Urinary bladder (tissue), 3 donors: ENCODE measurements at regions not wholly inside any gene's neighbourhood (a gene's known extent, or its start where the extent isn't known, plus 50 kb on each side); places are given as distances from the start of the nearest gene placed in this dataset.
"Not testable (repeated sequence)": the region's sequence is repeated elsewhere in the genome, so short reads cannot be mapped to it uniquely, and the experiment has no call there.

Experiments used
- DNase-seq: peaks from one replicate; pipeline ENCODE4 v3.0.0-alpha.2; 2015; ENCODE audit errors: extremely low spot score
- H3K27ac ChIP-seq: one replicate; pipeline ENCODE4 v1.5.1; 2013; ENCODE audit warnings: low read depth, mild to moderate bottlenecking, moderate library complexity
- H3K36me3 ChIP-seq: one replicate; pipeline ENCODE4 v1.6.1; 2013; ENCODE audit warnings: mild to moderate bottlenecking, moderate library complexity; ENCODE audit not compliant: insufficient read depth
- H3K4me1 ChIP-seq: one replicate; pipeline ENCODE4 v1.6.1; 2013; ENCODE audit warnings: mild to moderate bottlenecking, moderate library complexity; ENCODE audit not compliant: insufficient read depth
- H3K4me3 ChIP-seq: one replicate; pipeline ENCODE4 v1.5.1; 2013; ENCODE audit warnings: low read depth, low read length
- WGBS: extraction: QIAGEN DNeasy Blood & Tissue Kit; methylation state at CpG from one replicate; pipeline ENCODE4 v1.1.7; 2013; 5-methylcytosine and 5-hydroxymethylcytosine counted together
- donor health status: healthy with polysubstance abuse.
- donor health status: healthy.

DNA sequence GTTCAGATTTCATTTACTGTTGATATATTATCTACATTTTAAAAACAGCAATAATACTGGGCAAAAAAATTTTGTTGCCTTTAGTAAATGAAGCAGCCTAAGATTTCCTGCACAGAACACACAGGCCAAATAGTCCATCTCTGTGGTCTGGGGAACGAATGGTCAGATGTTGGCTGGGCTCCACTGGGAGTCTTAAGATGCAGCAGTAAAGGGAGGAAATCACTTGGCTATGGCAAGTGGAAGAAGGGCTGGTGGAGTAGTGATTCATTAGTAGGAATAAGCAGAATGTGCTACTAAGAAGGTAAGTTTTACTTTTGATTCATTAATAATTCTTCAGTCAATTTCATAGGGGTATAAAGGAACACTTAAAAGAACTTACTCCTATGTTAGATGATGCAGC is 91.1 kb upstream of the ARRDC3 start:
- 34% methylated on average over 1 of the region's 1 CpG for WGBS
- H3K27ac ChIP-seq = no peak overlapping the region
- H3K36me3 ChIP-seq = peaks cover 2% of the 10 kb centered on the region
- no peak for DNase-seq
- no peaks in the 10 kb centered on the region for H3K4me1 ChIP-seq
- no peak overlapping the region for H3K4me3 ChIP-seq

DNA sequence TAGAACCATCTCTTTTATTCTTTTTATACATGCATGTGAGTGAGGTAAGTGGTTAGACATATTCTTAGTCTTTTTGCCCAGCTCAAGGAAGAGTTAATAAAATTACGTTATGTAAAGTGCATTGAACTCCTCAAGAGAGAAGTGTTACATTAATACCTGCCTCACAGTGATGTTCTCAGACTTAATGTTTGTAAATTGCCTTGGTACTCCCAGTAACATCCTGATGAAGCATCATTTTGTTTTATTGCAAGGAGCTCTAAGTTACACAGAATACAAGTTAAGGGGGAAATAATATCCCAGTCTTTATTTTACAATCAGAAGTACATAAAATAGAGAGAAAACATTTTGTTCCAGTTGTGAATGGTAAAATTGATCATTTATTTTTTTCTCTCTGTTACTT is 89.5 kb upstream of the ARRDC3 start:
- DNase-seq = no peak

DNA sequence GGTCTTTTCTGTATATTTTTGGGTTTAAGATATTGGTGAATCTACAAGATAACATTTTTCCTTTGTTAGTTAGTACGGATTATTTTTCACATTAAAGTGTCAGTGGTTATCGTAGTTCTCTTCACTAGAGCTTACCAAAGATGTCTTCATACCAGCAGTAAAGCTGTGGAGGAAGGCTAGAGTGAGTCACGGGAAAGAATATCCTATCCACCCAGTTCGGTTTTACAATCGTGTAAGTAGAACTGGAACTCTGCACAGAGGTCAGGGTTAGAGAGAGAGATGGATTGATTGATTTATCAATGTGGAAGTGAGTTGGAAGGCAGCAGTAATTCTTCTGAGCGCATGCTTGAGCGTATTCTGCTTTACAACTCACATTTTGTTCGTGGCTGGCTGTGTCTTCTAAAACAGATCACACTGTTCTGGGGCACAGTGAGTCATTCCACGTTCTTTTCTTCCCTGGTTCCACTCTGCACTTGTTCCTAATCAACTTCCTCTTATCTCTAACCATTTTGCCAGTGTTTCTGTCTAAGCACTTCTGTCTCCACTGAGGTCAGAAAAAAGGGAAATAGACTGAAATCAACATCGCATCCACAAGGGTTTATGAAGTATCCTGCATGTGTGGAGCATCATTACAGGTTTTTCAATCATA is 86.5 kb upstream of the ARRDC3 start:
- no peak overlapping the region for H3K27ac ChIP-seq
- H3K4me3 ChIP-seq = no peak overlapping the region
- DNase-seq = no peak
- H3K4me1 ChIP-seq = no peaks in the 10 kb centered on the region
- 38% methylated on average over 10 of the region's 10 CpGs for WGBS
- peaks cover 2% of the 10 kb centered on the region for H3K36me3 ChIP-seq

More for the DNA sequence above, 89.5 kb upstream of the ARRDC3 start:
- no peak overlapping the region for H3K4me3 ChIP-seq
- 83% methylated on average over 1 of the region's 1 CpG for WGBS
- H3K36me3 ChIP-seq = peaks cover 2% of the 10 kb centered on the region
- H3K27ac ChIP-seq = no peak overlapping the region
- no peaks in the 10 kb centered on the region for H3K4me1 ChIP-seq

DNA sequence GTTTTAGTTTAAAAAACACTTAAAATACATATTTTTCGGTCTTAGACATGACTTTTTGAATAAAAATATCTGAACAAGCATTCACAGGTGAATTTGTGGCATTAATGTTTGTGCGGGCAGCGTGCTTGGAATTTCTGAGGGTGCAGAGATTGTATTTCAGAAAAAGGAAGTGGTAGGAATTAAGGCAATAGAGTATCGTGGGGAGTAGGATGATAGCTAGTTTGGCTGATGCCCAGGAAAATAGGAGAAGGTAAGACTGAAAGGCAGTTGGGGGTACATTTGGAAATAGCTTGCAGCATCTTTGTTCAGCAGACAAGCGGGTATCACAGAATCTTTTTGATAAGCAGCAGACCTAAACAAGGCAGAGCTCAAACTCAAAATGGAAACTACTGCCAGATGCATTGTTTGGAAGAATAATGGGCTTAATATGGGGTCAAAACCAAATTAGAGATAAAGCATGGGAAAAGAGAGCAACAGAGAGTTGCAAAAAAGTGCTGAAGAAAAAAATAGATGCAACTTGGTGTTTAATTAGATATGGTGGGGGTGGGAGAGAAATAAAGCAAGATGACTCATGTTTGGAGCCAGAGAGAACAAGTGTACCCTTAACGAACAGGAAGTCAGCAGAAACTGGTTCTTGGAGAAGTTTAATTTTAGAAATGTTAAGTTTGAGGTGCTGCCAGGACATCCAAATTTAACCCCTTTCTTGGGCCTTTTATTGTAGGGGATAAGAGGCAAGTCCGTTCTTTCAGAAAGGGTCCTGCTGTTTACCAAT is 85.7 kb upstream of the ARRDC3 start:
- no peak overlapping the region for H3K4me3 ChIP-seq
- no peaks in the 10 kb centered on the region for H3K4me1 ChIP-seq
- peaks cover 2% of the 10 kb centered on the region for H3K36me3 ChIP-seq
- H3K27ac ChIP-seq = no peak overlapping the region
- no peak for DNase-seq
- WGBS = 66% methylated on average over 7 of the region's 7 CpGs

DNA sequence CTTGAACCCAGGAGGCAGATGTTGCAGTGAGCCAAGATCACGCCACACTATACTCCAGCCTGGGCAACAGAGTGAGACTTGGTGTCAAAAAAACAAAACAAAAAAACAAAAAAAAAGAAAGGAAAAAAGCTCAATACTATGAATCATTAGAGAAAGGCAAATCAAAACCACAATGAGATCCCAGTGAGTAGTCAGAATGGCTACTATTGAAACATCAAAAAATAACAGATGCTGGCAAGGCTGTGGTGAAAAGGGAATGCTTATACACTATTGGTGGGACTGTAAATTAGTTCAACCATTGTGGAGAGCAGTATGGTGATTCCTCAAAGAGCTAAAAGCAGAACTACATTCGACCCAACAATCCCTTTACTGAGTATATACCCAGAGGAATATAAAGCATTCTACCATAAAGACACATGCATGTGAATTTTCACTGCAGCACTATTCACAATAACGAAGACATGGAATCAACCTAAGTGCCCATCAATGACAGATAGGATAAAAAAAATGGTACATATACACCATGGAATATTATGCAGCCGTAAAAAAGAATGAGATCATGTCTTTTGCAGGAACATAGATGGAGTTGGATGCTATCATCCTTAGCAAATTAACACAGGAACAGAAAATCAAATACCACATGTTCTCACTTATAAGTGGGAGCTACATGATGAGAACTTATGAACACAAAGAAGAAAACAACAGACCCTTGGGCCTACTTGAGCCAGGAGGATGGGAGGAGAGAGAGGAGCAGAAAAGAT is 81.9 kb upstream of the ARRDC3 start:
- no peak overlapping the region for H3K4me3 ChIP-seq
- DNase-seq = no peak
- H3K36me3 ChIP-seq = no peaks in the 10 kb centered on the region
- no peak overlapping the region for H3K27ac ChIP-seq
- WGBS = 93% methylated on average over 4 of the region's 4 CpGs
- no peaks in the 10 kb centered on the region for H3K4me1 ChIP-seq

DNA sequence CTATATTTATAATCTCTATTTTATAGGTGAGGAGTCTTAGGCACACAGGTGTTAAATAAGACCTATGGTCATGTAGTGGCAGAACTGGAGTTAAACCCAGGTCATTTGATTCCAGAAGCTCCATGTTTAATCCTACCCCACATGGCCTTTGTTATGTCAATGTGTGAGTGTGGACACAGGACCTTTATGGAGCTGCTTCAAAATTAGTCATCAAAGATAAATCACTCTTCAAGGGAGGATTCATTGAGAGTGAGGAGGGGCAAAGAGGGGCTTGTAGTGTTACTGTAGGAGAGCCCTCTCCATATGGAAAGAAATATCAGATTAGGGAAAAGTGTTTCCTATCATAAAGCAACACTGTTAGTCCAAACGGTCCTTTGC is 74.6 kb upstream of the ARRDC3 start:
- H3K4me3 ChIP-seq = no peak overlapping the region
- 63% methylated on average over 1 of the region's 1 CpG for WGBS
- no peaks in the 10 kb centered on the region for H3K36me3 ChIP-seq
- no peak for DNase-seq
- H3K27ac ChIP-seq = no peak overlapping the region
- H3K4me1 ChIP-seq = no peaks in the 10 kb centered on the region

DNA sequence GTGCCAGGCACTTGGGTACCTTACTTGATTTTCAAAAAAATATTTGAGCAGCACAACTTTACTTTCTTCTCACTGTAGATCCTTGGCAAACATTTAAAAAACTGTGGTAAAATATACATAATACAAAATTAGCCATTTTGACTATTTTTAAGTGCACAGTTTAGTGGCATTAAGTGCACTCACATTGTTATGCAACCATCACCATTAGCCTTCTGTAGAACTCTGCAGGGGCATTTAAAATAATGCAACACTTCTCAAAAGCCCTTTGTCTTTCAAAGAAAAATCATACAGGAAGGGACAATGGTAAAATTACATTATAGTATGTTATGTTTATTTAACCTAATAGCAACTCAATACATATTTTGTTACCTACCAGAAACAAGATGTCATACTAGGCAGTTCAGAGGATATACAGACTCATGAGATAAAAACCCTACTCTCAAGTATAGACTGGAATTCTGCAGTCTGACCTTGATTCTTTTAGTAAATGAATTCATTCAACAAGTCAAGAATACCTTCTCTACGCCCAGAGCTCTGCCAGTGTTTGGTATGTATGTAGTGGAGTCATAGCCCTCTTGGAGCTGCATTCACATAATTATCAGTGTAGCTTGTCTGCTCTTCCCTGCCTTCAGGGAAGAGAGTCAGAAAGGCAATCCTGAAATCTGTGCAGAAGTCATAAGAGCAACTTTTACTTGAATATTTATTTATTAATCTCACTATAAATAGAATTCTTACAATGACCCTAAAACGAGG is 74.0 kb upstream of the ARRDC3 start:
- Histone ChIP-seq H3K36me3 (no peaks in the 10 kb centered on the region), H3K4me3 (no peak overlapping the region), H3K27ac (no peak overlapping the region), H3K4me1 (no peaks in the 10 kb centered on the region)
- no peak for DNase-seq
- whole genome bisulfite sequencing = 54% methylated on average over 2 of the region's 2 CpGs

DNA sequence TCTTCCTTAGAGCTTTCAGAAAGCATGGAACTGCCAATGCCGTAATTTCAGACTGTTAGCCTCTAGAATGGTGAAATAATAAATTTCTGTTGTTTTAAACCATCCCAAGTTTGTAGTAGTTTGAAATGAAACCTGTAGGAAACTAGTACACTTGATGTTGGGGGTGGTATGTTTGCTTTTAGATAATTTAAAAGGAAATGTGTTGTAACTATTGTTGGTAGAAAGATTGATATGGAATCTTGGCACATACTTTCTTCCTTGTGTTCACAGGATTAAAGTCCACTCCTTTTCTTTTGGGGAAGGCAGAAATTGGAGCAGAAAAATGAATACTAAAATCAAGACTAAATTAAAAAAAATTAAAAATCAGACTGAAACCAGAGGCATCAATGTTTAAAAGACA is 66.0 kb upstream of the ARRDC3 start:
- Histone ChIP-seq H3K4me1 (no peaks in the 10 kb centered on the region), H3K4me3 (no peak overlapping the region), H3K27ac (no peak overlapping the region), H3K36me3 (no peaks in the 10 kb centered on the region)
- WGBS = 94% methylated on average over 1 of the region's 1 CpG
- DNase-seq = no peak

DNA sequence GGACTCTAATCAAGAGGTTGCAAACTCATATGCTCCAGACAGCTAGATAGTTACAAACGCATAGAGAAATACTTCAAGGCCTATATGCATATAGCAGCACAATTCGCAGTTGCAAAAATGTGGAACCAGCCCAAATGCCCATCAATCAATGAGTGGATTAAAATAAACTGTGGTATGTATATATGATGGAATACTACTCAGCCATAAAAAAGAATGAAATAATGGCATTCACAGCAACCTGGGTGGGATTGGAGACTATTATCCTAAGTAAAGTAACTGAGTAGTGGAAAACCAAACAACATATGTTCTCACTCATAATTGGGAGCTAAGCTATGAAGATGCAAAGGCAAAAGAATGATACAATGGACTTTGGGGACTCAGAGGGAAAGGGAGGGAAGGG is 65.0 kb upstream of the ARRDC3 start:
- H3K36me3 ChIP-seq, H3K4me1 ChIP-seq, H3K27ac ChIP-seq, DNase-seq, H3K4me3 ChIP-seq: not testable (repeated sequence)
- 97% methylated on average over 2 of the region's 2 CpGs for WGBS

DNA sequence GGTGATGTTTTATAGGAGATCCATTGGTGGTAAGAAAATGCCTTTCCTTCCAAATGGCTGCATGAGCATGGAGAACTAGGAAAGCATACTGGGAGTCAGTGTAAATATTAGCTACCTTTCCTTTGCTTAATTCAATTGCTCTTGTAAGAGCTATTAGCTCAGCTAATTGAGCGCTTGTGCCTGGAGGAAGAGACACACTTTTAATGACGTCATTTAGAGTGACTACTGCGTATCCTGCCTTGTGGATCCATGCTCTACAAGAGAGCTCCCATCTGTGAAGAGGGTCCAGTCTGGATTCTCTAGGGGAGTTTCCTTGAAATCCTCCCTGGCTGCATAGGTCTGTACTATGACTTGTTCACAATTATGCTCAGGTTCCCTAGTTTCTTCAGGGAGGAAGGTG is 63.8 kb upstream of the ARRDC3 start:
- WGBS = 85% methylated on average over 3 of the region's 3 CpGs
- H3K27ac ChIP-seq, H3K4me3 ChIP-seq, DNase-seq, H3K4me1 ChIP-seq, H3K36me3 ChIP-seq: not testable (repeated sequence)

DNA sequence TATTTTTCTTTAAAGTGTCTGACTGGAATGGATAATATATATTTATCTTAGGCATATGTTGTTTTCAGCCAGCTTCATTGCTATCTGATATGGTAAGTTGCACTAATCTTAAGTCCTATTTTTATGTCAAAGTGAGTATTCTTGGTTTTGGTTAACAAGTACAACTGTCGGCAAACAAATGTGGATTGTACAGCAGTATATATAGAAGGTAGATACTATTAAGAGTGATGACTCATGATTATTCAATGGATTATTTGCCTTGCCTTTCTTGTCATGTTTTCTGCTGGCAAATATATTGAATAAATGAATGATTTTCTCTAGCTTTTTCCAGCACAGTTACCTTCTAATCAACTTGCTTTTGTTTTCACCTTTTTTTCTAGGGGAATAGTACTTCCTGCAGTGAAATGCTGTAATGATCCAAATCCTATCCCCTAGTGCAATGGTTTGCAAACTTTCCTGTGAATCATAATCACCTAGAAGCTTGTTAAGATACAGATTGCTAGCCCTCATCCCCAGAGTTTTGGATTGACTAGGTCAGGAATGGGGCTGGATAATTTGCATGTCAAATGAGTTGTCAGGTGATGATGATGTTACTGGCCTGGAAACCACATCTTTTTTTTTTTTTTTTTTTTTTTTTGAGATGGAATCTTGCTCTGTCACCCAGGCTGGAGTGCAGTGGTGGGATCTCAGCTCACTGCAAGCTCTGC is 60.8 kb upstream of the ARRDC3 start:
- DNase-seq = no peak
- H3K27ac ChIP-seq = no peak overlapping the region
- WGBS = 55% methylated on average over 1 of the region's 1 CpG
- H3K36me3 ChIP-seq = no peaks in the 10 kb centered on the region
- no peak overlapping the region for H3K4me3 ChIP-seq
- no peaks in the 10 kb centered on the region for H3K4me1 ChIP-seq

DNA sequence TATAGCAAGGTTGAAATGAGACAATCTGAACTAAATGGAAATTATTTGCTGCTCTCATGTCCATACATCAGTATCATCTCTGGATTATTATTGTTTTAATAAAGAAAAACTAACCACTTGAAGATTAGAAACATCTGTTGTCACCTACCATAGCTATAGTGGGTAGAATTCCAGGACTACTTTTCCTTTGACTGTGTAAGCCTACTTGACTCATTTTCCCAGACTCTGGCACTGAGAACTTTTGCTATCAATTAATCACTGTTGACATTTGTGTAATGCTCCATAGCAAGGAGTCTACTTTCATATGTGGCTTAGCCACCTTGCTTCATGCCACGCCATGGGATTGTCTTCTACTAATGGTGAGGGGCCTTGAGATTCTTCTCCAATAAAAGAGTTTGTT is 59.9 kb upstream of the ARRDC3 start:
- DNase-seq = no peak
- Histone ChIP-seq H3K36me3 (no peaks in the 10 kb centered on the region), H3K4me3 (no peak overlapping the region), H3K4me1 (no peaks in the 10 kb centered on the region), H3K27ac (no peak overlapping the region)
- 87% methylated on average over 1 of the region's 1 CpG for WGBS

DNA sequence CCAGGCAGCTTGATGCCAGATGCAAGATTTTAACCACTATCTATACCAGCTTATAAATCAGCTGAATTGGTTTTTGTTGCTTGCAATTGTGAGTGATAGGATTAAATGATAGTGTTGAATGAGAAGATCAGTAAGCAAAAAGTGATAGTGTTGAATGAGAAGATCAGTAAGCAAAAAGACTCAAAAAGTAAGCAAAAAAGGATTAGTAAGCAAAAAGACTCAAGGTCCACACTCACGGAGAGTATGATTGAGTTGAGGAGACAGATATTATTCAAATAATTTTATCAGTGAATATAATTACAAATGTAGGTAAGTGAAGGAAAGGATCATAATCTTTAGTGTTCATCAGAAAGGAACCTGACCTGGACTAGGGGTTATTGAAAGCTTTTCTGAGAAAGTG is 58.0 kb upstream of the ARRDC3 start:
- DNase-seq = no peak
- H3K4me3 ChIP-seq = no peak overlapping the region
- no peak overlapping the region for H3K27ac ChIP-seq
- no peaks in the 10 kb centered on the region for H3K36me3 ChIP-seq
- WGBS = 81% methylated on average over 1 of the region's 1 CpG
- H3K4me1 ChIP-seq = no peaks in the 10 kb centered on the region
